GM12878 (cell line): ENCODE measurements at regions not wholly inside any gene's neighbourhood (a gene's known extent, or its start where the extent isn't known, plus 50 kb on each side); places are given as distances from the start of the nearest gene placed in this dataset.

Experiments
- BHLHE40 ChIP-seq, 2 experiments: fragments of 450-650 bp in 1 of 2; IDR thresholded peaks; 2 replicates each; pipeline ENCODE4 v1.6.1; 2011 to 2017; ENCODE audit warnings: low read depth in 2 of 2, borderline replicate concordance in 1 of 2, improper control_type of control experiment in 1 of 2, low read length in 1 of 2, mild to moderate bottlenecking in 1 of 2
- CEBPZ ChIP-seq: fragments of 150-350 bp; IDR thresholded peaks from 2 replicates; pipeline ENCODE4 v1.6.1; 2016; ENCODE audit warnings: low read depth, low read length
- E2F4 ChIP-seq: IDR thresholded peaks from 2 replicates; pipeline ENCODE4 v1.6.1; 2012; ENCODE audit warnings: low read depth, low read length, improper control_type of control experiment
- NBN ChIP-seq: fragments of 450-650 bp; IDR thresholded peaks from 2 replicates; pipeline ENCODE4 v1.6.1; 2016
- POLR2A ChIP-seq: IDR thresholded peaks from 2 replicates; pipeline ENCODE4 v1.6.1; 2011; ENCODE audit warnings: low read depth, mild to moderate bottlenecking, low read length
- POU2F2 ChIP-seq: IDR thresholded peaks from 3 replicates; pipeline ENCODE4 v1.6.1; 2011; ENCODE audit warnings: low read depth, mild to moderate bottlenecking, low read length, borderline replicate concordance
- PRDM15 ChIP-seq: fragments of 450-650 bp; formaldehyde crosslinking; IDR thresholded peaks from 2 replicates; pipeline ENCODE4 v1.4.0; 2020; ENCODE audit warnings: mild to moderate bottlenecking, moderate library complexity
- RCOR1 ChIP-seq: conservative IDR thresholded peaks from 2 replicates; pipeline ENCODE4 v1.6.1; 2012; ENCODE audit warnings: low read depth, low read length, improper control_type of control experiment
- RELB ChIP-seq: fragments of 450-650 bp; IDR thresholded peaks from 2 replicates; pipeline ENCODE4 v1.6.1; 2017; ENCODE audit warnings: low read depth, mild to moderate bottlenecking, moderate library complexity
- SIN3A ChIP-seq: IDR thresholded peaks from 2 replicates; pipeline ENCODE4 v1.6.1; 2012; ENCODE audit warnings: low read depth, low read length, improper control_type of control experiment
- SKIL ChIP-seq: fragments of 450-650 bp; IDR thresholded peaks from 2 replicates; pipeline ENCODE4 v1.6.1; 2017; ENCODE audit warnings: mild to moderate bottlenecking, low read depth, inconsistent platforms; ENCODE audit not compliant: poor library complexity, severe bottlenecking
- SP1 ChIP-seq: IDR thresholded peaks from one replicate; pipeline ENCODE4 v1.6.1; 2011; ENCODE audit warnings: low read depth, low read length
- TCF3 ChIP-seq: IDR thresholded peaks from 2 replicates; pipeline ENCODE4 v1.6.1; 2012; ENCODE audit warnings: low read depth, mild to moderate bottlenecking, low read length, borderline replicate concordance; ENCODE audit not compliant: insufficient read depth
- ZBTB11 ChIP-seq: fragments of 450-650 bp; formaldehyde crosslinking; IDR thresholded peaks from 2 replicates; pipeline ENCODE4 v1.5.0; 2022; ENCODE audit warnings: mild to moderate bottlenecking, missing genetic modification characterization

- no peak for TF ChIP-seq PRDM15 (CRISPR knock-in tag)
- TF ChIP-seq POU2F2, result peak; percentile 79; the same call in 2 of the 3 replicates
- no peak for TF ChIP-seq RCOR1
- TF ChIP-seq SKIL, result peak; percentile 80
- TF ChIP-seq SP1, result no peak
- no peak for TF ChIP-seq ZBTB11 (CRISPR knock-in tag)
- TF ChIP-seq TCF3, result 0 out of 2 replicates have a peak, but pooled peaks have one; percentile 56
- no peak for TF ChIP-seq E2F4
- TF ChIP-seq NBN, result peak; percentile 38; the same call in 1 of the 2 replicates
- no peak for TF ChIP-seq CEBPZ
- TF ChIP-seq POLR2A, result no peak
- peak; percentile 93 for TF ChIP-seq RELB
- no peak for TF ChIP-seq SIN3A
- TF ChIP-seq BHLHE40 (IDR thresholded peaks at IDR 0.05; ENCODE audit: borderline replicate concordance in 1 of 2, low read depth in 2 of 2, low read length in 1 of 2), result peak; percentile 91 to 94
Observed at GRCh38 chr5:89232139-89232603, 349.2 kb upstream of the MEF2C start (continued).
